Caki2 (cell line): ENCODE measurements at regions not wholly inside any gene's neighbourhood (a gene's known extent, or its start where the extent isn't known, plus 50 kb on each side); places are given as distances from the start of the nearest gene placed in this dataset.
"Not testable (repeated sequence)": the region's sequence is repeated elsewhere in the genome, so short reads cannot be mapped to it uniquely, and the experiment has no call there.

Experiments
- DNase-seq: peaks from one replicate; pipeline ENCODE4 v3.0.0-alpha.2; 2015; ENCODE audit warnings: low read depth
- in situ Hi-C: cut with HindIII; loops from 2 replicates; pipeline ENCODE4 v1.10.0; 2016; ENCODE audit warnings: low sequenced_read_pairs, low pct_unique_long_range_greater_than_20kb, mixed read lengths

DNA sequence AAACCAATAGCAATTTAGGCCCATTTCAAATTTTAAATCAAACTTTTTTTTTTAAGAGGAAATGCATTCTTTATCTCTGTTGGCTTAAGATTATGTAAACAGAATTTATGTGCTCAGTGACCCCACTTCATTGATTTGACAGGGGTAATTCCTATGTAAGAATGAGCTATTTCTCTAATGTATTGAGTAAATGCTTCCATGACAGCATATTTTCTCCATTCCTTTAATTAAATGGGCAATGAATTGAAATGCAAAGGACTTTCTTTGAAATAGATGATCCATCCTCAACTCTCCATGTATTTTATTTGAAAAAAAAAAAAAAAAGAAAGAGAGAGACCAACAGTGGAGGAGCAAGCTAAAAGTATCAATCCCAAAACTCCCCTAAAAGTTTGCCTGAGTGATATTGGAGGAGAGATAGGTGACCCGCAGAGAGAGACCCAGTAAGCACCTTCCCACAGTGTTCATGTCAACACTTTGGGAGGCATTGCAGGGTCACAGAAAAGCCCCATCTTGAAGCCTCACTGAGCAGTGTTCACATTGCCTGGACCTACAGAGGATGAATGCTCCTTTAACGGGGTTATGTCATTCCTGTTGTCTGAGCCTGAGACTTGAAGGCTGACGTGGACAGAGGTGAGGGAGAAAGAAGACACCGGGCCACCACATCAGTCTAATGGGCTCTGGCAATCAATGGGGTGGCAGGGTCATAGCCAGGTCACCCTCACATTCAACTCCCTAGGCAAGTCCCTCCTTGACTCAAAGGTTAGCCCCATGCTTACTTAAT lies 176.0 kb downstream of the SHOX2 start:
- in situ Hi-C loops = no loop called here
- DNase-seq = no peak

DNA sequence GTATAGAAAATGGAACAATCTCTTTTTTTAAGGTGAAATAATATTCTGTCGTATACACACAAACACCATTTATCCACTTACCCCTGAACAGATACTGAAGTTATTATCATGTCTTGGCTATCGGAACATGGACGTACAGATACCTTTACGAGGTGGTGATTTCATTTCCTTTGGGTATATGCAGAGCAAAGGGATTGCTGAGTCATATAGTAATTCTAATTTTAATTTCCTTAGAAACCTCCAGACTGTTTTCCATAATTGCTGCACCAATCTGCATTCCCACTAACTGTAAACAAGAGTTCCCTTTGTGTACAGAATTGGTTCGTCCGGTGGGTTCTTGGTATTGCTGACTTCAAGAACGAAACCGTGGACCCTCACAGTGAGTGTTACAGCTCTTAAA lies 179.4 kb downstream of the SHOX2 start:
- DNase-seq = no peak
- in situ Hi-C loops = no loop called here

DNA sequence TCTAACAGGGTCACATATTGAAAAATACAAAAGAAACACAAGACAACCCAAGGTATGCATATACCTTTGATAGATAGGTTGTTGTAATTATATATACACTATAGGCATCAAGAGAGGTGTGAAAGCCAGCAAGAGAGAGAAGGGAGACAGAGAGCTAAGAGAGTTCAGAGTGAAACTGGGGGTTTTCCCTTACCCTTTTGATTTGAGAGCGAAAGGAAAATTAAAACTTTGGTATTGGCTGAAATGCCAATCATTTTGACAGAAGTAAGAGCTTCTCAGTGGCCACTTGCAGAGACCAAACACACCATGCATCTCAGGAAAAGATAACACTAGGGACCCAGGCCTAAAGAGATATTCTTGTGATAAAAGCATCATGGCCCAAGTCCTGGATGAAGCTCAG lies 183.6 kb downstream of the SHOX2 start:
- in situ Hi-C loops = no loop called here
- DNase-seq = no peak

DNA sequence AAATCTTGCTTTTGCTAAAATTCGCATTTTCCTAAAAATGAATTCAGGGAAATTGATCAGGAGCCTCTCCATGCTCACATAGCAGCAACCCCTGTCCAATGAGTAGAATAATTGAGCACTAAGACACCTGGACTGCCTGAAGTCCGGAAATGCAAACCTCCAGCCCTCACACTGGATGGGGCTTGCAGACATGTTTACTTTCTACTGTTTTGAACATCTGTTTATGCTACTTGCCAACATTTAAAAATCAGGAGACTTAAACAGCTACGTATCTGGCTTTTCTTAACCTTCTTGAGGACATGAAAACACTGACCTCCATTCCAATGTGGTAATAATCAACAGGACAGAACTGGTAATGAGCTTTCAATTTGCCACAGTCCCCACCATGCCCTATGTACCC lies 184.4 kb downstream of the SHOX2 start:
- no peak for DNase-seq
- in situ Hi-C loops = no loop called here

DNA sequence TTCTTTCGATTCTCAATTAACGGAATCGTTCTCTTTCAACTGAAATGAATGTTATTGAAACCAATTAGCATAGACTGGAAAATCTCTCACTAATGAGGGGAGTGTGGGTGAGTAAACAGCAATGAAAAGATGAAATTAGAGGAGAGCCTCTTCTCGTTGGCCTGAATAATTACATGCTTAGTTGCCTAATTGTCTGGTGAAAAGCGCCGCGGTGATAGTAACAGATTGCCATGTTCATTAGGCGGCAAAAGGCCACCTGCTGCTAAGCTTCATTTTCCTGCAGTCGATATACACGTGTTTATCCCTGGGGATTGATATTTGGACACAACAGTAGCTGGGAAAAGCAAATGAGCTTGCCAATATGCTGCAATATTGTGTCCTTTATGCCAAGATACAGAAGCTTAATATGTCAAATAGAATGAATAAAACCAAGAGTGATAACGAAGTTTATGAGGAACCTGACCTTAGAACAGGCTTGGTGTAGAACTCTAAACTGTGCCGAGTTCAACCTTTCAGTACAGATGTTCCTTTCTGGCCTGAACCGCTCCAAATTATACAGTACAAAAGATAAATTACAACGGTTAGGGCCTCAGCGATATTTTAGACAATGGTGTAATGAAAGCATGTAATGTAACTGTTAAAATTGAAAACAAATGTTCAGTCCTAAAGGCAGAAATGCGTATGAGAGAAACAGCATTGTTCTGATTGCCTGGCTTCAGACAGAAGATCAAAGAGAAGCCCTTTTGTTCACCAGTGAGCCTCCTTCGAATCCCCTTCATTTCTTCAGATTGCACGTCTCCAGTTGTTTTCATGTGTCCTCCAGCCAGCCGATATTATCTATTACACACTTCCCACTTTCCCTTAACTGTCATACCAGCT lies 185.2 kb downstream of the SHOX2 start:
- no peak for DNase-seq
- in situ Hi-C loops = no loop called here

DNA sequence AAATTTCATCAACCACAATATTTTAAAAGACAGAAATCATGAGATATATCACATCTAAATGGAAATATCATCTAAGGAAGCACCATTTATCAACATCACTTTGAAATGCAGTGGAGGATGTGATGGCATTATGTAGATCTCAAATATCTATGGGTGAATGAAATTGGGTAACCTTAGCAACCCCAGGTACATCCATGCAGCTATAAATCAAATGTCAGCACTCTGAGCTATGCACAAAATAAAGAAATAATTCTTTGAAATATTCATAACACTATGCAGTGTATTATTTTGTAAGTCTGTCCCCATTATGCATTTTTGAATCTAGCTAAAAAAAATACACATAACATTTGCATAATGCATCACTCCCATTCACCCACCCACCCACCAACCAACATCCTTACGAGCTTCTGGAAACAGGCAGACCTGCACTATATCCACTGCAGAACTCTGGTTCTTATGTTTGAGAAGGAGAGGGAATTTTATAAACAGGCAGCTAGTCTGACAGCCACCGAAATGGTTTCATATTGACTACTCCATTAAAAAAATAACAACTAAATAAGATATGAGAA lies 186.8 kb downstream of the SHOX2 start:
- in situ Hi-C loops = no loop called here
- no peak for DNase-seq

DNA sequence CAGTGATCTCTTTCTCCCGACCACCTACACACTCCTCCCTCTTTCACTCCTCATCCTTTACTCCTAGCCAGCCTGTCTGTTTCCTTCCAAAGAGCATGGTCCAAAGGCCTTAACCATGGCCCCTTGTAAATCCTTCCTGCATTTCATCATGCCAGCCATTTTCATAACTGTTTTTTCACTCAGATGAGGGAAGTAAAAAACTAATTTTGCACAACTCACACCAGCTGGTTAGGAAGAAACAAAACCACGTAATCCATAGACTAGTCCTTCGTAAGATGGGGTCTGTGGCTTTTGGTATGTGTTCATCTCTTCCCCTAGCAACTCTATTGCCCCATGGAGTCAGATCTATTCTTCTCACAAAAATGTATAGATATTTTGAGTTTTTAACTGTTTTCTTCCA lies 187.8 kb downstream of the SHOX2 start:
- in situ Hi-C loops = no loop called here
- no peak for DNase-seq

DNA sequence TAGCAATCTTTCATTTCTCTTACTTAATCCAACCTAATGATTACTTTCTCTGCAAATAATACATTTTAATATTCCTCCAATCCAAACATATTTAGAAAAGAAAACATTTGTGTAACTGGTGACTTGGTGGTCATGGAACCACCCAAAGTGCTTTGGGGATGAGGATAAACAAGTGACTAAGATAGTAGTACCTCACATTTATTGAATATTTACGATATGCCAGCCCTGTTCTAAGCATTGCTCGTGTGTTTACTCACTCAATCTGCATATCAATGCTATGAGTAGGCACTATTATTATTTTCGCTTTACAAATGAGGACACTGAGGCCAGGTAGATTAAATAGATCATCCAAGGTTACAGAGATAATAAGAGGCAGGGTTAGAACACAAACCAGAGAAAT lies 189.5 kb downstream of the SHOX2 start:
- in situ Hi-C loops = no loop called here
- no peak for DNase-seq

DNA sequence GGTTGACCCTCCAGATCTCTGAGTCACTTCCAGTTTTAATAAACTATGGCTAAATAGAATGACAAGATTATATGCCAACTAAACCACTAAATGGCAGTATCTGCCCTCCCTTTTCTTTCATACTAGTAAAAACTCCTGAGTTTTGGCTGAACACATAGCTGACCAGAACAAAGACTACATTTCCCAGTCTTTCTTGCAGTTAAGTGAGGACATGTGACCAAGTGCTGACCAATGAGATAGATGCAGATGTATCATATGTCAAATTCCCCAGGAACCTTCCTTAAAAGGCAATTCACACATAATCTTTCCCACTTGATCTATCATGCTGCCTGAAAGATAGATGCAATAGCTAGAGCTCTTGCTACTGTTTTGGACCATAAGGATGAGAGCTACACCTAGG lies 191.3 kb downstream of the SHOX2 start:
- in situ Hi-C loops = no loop called here
- no peak for DNase-seq

DNA sequence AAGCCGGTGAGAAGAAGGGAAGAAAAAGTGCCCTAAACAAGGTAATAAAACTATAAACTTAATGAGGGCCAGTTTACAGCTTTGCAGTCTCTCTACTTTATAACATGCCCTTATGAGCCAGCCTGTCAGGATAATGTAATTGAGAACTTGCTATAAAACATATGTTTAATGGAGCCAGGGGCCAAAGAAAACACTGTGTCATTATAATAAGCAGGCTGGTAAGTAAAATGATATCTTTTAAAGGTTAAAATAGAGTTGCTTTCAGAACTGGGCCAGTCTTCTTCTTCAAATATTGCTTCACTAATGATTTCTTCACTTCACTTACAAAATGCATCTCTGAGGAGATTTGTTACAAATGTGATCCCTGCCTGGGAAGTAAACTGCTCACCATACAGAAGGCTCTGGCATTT lies 192.5 kb downstream of the SHOX2 start:
- in situ Hi-C loops = no loop called here
- no peak for DNase-seq

DNA sequence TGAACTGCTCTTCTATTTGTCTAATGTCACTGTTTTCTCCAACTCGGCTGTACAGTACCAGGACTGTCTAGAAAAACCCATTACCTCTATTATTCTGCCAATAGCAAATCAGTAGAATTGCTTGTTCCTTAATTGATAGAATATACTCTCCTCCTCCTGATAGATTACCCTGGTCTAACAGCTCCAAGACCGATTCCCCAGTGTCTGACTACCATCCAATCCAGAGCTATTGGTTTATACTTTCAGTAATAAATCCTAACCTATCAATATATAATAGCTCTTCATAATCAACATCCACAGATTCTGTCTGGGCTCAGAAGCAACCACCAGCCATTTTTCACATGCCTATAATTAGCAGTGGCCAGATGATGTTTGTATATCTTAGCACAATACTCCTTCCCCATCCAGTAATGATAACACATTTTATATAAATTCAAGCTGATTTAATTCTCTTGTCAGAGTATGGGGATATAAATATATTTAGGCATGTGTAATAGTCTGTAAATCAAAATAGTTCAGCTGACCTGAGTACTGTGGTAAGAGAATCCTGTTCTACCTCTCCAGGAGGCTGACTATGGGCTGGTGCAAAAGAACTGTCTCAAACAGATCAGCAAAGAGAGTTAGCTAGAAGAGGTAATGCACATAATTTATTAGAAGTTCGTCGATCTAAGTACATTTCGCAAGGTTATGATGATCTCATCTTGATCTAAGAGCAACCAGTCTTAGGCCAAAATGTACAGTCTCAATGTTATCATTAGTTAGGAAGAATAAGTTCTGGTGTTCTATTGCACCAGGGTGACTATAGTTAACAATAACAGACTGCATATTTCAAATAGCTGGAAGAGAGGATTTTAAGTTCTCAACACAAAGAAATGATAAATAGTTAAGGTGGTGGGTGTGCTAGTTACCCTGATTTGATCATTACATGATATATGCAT lies 193.4 kb downstream of the SHOX2 start:
- in situ Hi-C loops = no loop called here
- no peak for DNase-seq

DNA sequence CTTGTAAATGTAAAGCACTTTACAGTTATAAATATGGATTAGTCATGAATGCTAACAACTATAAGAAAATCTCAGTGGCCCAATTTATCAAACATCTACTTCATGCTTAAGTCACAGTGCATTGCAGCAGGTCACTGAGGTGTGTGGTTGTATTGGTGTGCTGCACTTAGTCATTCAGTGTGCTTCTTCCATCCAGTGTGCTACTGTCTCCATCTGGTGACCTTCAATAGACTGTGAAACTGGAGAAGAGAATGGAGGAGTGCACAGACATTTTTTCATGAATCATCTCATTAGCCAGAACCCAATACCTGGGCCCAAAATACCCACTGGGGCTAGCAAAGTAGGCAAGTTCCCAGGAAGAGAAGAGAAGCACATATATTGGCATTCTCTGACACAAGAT lies 199.6 kb downstream of the SHOX2 start:
- in situ Hi-C loops = no loop called here

DNA sequence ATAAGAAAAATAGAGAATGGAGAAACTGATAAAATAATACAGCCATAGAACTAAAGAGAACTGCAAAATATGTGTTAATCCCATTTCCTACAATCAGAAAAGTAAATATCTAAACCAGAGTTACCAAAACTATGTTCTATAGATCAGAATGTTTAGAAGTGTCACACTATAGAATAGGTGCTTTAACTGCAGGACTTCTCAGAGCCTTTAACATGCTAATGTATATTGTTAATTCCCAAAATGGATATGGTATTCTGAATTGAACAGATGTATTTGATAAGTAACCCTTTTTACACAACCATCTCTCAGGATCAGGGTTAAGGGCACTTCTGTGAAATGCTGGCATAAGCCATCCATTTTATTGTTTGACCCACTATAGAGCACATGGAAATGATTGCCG lies 200.3 kb downstream of the SHOX2 start:
- no peak for DNase-seq
- in situ Hi-C loops = no loop called here

More for the DNA sequence above, 199.6 kb downstream of the SHOX2 start:
- DNase-seq = no peak

DNA sequence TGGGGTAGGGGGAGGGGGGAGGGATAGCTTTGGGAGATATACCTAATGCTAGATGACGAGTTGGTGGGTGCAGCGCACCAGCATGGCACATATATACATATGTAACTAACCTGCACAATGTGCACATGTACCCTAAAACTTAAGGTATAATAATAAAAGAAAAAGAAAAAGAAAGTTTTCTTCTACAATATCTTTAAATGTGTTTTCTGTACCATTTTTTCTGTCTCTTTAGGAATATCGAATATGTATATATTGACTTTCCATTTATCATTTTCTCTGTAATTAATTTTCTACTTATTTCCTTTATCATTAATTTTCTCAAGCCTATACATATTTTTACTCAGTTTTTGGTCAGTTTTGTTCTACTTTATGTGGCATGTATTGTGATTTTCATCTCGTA lies 203.5 kb downstream of the SHOX2 start:
- in situ Hi-C loops = not testable (repeated sequence)

DNA sequence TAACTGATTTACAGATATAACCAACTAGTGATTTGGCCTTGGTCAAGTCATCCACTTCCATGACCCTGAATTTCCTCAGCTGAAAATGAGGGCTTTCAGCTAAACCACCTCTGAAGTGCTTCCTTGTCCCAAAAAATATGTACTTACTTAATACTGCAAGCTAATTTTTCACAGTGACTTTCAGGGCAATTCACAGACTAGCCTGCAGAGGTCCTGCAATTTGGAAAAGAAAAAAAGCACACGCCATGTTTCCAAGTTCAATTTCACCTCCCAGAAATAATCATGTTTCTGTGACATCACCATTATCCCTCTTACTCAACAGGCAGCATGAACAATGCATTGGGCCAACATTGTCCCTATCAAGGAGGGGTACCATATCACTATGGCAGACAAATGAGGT lies 218.2 kb downstream of the SHOX2 start:
- in situ Hi-C loops = no loop called here
- no peak for DNase-seq

More for the DNA sequence above, 203.5 kb downstream of the SHOX2 start:
- not testable (repeated sequence) for DNase-seq

DNA sequence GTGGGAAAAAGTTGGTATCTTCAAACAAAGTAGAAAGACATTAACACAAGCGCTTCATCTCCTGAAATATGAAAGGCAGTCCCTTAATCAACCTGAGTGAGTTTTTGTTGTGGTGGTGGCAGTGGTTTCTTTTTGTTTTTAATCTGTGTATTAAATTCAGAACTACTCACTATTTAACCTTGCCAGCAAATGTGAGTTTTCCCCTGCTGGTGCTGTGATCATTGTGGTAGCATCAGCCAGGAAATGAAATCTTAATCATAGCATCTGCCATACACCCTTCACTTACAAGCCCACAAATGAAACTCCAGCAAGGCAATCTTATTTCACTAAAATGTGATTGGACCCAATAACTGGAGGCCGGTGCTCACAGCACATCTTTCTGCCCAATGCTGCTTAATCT lies 229.7 kb downstream of the SHOX2 start:
- no peak for DNase-seq
- in situ Hi-C loops = no loop called here

DNA sequence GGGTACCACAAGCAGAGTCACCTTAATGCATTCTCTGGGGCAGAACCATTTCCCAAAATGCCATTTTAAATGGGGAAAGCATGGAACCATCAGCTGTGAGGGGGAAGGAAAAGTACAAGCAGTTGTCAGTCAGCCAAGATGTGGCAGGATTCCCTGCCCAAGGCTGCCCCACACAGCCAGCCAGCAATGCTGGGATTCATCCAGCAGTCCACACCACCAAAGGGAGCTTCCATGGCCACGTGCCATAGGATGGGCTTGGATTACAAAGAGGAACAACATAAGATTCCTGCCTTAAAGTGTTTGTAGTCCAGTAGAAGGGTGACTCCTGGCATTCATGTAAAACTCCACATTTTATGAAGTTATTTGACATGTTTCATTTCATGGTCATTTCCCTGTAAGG lies 233.3 kb downstream of the SHOX2 start:
- in situ Hi-C loops = no loop called here

DNA sequence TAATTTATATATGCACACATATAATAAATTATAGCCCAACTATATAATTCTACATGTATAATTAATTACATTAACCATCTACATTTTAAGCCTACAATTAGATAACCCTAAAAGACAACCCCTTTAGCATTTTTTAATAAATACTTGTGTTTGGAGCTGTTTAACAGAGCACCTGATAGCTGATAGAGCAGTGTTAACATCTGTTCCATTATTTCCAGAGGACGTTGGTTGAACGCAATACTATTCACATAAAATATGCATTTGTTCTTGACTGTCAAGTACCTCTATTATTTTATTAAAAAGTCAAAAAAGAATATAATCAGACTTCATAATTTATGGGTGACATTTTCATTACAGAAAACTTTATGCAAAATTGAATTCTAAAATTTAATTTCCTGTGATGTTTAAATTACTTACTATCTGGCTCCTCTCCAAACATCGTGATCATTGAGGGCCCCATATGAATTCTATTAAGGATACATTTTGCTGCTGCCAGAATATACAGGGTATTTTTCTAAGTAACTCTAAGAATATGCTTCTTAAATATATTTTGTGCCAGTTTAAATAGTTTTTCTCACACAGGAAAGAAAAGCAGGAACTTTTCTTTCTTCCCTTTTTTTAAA lies 234.3 kb downstream of the SHOX2 start:
- DNase-seq = no peak
- in situ Hi-C loops = no loop called here

More for the DNA sequence above, 233.3 kb downstream of the SHOX2 start:
- no peak for DNase-seq
